ENCODE measurements at regions not wholly inside any gene's neighbourhood (a gene's known extent, or its start where the extent isn't known, plus 50 kb on each side); places are given as distances from the start of the nearest gene placed in this dataset.

DNA sequence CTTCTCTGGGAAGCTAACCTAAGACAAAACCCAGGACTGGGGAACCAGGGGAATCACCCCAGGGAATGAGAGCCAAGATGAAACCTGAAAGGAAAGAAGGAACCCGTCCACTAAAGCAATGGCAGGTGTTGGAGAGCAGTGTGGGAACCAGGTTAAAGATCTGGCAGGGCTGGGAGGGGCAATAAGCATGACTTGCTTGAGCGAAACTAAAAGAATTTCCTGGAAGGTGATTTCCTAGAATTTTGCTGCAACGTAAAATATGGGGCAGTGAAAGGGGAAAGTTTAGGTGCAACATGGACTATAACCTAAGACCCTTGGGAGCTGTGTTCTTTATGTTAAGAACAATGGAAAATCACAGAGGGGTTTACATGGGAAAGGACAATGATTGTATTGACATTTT lies 126.2 kb upstream of the SSTR4 start:
- ChIA-PET RAD21 (ENCODE audit: unreplicated experiment) (interaction anchor here (1.9 kb wide), 1 partner anchor 57 kb away, joined by 7 read pairs; no protein-coding TSS in a partner anchor), SMC1A (ENCODE audit: uncharacterized antibody, unreplicated experiment) (interaction anchor here (0.7 to 3.3 kb wide), 5 partner anchors 12 to 217 kb away, joined by 3 to 22 read pairs (median 3); no protein-coding TSS in a partner anchor)
- H3K27ac ChIP-seq (ENCODE audit: control insufficient read depth, insufficient read depth): no peak overlapping the region
- no peak for TF ChIP-seq MTA2 (IDR thresholded peaks at IDR 0.05; ENCODE audit: low read depth)
- TF ChIP-seq, protein P1, sequence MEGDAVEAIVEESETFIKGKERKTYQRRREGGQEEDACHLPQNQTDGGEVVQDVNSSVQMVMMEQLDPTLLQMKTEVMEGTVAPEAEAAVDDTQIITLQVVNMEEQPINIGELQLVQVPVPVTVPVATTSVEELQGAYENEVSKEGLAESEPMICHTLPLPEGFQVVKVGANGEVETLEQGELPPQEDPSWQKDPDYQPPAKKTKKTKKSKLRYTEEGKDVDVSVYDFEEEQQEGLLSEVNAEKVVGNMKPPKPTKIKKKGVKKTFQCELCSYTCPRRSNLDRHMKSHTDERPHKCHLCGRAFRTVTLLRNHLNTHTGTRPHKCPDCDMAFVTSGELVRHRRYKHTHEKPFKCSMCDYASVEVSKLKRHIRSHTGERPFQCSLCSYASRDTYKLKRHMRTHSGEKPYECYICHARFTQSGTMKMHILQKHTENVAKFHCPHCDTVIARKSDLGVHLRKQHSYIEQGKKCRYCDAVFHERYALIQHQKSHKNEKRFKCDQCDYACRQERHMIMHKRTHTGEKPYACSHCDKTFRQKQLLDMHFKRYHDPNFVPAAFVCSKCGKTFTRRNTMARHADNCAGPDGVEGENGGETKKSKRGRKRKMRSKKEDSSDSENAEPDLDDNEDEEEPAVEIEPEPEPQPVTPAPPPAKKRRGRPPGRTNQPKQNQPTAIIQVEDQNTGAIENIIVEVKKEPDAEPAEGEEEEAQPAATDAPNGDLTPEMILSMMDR (IDR thresholded peaks at IDR 0.05 in 2 of 3, conservative IDR thresholded peaks at IDR 0.05 in 1 of 3; ENCODE audit: control insufficient read depth in 2 of 3, extremely low read depth in 1 of 3, insufficient read depth in 1 of 3, low read depth in 3 of 3, low read length in 3 of 3): no peak
- TF ChIP-seq, protein P2, sequence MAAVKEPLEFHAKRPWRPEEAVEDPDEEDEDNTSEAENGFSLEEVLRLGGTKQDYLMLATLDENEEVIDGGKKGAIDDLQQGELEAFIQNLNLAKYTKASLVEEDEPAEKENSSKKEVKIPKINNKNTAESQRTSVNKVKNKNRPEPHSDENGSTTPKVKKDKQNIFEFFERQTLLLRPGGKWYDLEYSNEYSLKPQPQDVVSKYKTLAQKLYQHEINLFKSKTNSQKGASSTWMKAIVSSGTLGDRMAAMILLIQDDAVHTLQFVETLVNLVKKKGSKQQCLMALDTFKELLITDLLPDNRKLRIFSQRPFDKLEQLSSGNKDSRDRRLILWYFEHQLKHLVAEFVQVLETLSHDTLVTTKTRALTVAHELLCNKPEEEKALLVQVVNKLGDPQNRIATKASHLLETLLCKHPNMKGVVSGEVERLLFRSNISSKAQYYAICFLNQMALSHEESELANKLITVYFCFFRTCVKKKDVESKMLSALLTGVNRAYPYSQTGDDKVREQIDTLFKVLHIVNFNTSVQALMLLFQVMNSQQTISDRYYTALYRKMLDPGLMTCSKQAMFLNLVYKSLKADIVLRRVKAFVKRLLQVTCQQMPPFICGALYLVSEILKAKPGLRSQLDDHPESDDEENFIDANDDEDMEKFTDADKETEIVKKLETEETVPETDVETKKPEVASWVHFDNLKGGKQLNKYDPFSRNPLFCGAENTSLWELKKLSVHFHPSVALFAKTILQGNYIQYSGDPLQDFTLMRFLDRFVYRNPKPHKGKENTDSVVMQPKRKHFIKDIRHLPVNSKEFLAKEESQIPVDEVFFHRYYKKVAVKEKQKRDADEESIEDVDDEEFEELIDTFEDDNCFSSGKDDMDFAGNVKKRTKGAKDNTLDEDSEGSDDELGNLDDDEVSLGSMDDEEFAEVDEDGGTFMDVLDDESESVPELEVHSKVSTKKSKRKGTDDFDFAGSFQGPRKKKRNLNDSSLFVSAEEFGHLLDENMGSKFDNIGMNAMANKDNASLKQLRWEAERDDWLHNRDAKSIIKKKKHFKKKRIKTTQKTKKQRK (IDR thresholded peaks at IDR 0.05; ENCODE audit: low read depth, low read length): no peak
- TF ChIP-seq, protein P3, sequence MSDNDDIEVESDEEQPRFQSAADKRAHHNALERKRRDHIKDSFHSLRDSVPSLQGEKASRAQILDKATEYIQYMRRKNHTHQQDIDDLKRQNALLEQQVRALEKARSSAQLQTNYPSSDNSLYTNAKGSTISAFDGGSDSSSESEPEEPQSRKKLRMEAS (IDR thresholded peaks at IDR 0.05; ENCODE audit: low read depth, low read length): no peak
- no peak for TF ChIP-seq ZNF217 (IDR thresholded peaks at IDR 0.05)
- no peak for TF ChIP-seq BCL11A (IDR thresholded peaks at IDR 0.05; ENCODE audit: low read depth, low read length)
- TF ChIP-seq MEF2A (IDR thresholded peaks at IDR 0.05; ENCODE audit: insufficient read depth, low read depth, low read length): no peak
- TF ChIP-seq FOXM1 (IDR thresholded peaks at IDR 0.05; ENCODE audit: low read depth, low read length): no peak
- TF ChIP-seq FOS (IDR thresholded peaks at IDR 0.05; ENCODE audit: borderline replicate concordance, extremely low read depth, insufficient read length): no peak
- TF ChIP-seq SP1 (IDR thresholded peaks at IDR 0.05; ENCODE audit: low read depth, low read length): no peak
- TF ChIP-seq, protein P4, sequence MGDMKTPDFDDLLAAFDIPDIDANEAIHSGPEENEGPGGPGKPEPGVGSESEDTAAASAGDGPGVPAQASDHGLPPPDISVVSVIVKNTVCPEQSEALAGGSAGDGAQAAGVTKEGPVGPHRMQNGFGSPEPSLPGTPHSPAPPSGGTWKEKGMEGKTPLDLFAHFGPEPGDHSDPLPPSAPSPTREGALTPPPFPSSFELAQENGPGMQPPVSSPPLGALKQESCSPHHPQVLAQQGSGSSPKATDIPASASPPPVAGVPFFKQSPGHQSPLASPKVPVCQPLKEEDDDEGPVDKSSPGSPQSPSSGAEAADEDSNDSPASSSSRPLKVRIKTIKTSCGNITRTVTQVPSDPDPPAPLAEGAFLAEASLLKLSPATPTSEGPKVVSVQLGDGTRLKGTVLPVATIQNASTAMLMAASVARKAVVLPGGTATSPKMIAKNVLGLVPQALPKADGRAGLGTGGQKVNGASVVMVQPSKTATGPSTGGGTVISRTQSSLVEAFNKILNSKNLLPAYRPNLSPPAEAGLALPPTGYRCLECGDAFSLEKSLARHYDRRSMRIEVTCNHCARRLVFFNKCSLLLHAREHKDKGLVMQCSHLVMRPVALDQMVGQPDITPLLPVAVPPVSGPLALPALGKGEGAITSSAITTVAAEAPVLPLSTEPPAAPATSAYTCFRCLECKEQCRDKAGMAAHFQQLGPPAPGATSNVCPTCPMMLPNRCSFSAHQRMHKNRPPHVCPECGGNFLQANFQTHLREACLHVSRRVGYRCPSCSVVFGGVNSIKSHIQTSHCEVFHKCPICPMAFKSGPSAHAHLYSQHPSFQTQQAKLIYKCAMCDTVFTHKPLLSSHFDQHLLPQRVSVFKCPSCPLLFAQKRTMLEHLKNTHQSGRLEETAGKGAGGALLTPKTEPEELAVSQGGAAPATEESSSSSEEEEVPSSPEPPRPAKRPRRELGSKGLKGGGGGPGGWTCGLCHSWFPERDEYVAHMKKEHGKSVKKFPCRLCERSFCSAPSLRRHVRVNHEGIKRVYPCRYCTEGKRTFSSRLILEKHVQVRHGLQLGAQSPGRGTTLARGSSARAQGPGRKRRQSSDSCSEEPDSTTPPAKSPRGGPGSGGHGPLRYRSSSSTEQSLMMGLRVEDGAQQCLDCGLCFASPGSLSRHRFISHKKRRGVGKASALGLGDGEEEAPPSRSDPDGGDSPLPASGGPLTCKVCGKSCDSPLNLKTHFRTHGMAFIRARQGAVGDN (IDR thresholded peaks at IDR 0.05): no peak
- no peak for TF ChIP-seq SUZ12 (IDR thresholded peaks at IDR 0.05; ENCODE audit: unreplicated experiment)
- TF ChIP-seq, protein P5, sequence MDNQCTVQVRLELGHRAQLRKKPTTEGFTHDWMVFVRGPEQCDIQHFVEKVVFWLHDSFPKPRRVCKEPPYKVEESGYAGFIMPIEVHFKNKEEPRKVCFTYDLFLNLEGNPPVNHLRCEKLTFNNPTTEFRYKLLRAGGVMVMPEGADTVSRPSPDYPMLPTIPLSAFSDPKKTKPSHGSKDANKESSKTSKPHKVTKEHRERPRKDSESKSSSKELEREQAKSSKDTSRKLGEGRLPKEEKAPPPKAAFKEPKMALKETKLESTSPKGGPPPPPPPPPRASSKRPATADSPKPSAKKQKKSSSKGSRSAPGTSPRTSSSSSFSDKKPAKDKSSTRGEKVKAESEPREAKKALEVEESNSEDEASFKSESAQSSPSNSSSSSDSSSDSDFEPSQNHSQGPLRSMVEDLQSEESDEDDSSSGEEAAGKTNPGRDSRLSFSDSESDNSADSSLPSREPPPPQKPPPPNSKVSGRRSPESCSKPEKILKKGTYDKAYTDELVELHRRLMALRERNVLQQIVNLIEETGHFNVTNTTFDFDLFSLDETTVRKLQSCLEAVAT (IDR thresholded peaks at IDR 0.05): no peak
- TF ChIP-seq IKZF1 (conservative IDR thresholded peaks at IDR 0.05): no peak

More for the DNA sequence above, 126.2 kb upstream of the SSTR4 start:
- no peaks in the 10 kb centered on the region for H3K27me3 ChIP-seq (replicated peaks in 1 of 2; ENCODE audit: control insufficient read depth in 2 of 2, insufficient read depth in 2 of 2, low read length in 1 of 2)
- no peaks in the 10 kb centered on the region for H3K4me1 ChIP-seq (ENCODE audit: control insufficient read depth, insufficient read depth, low read length)
- in situ Hi-C loops (cut with MboI) (no loop called here), intact Hi-C loops (cut with micrococcal nuclease; ENCODE audit: unreplicated experiment) (no loop called here)
- FAIRE-seq: no peak
- no peak overlapping the region for H3K4me2 ChIP-seq (ENCODE audit: control insufficient read depth, insufficient read depth)
- ChIA-PET POLR2A (no interaction called here), CTCF (interaction anchor here (1.1 to 2.3 kb wide), 4 partner anchors 13 to 65 kb away, joined by 3 to 10 read pairs (median 4); no protein-coding TSS in a partner anchor)
- H3K36me3 ChIP-seq (ENCODE audit: control insufficient read depth in 2 of 2, insufficient read depth in 2 of 2, low read length in 1 of 2): no peaks in the 10 kb centered on the region
- WGBS (ENCODE audit: insufficient coverage, insufficient replicate concordance, low lambda C conversion rate, missing lambda C conversion rate): 0% methylated on average over 3 of the region's 3 CpGs
- no peak overlapping the region for H2AFZ ChIP-seq (ENCODE audit: control insufficient read depth, low read depth, low read length)
- H3K4me3 ChIP-seq: no peak overlapping the region
- no peaks in the 10 kb centered on the region for H3K9me3 ChIP-seq (replicated peaks; ENCODE audit: control insufficient read depth, insufficient read depth, low read length)
- no peaks in the 10 kb centered on the region for H3K79me2 ChIP-seq (ENCODE audit: control insufficient read depth, insufficient read depth, low read length)
- DNase-seq (ENCODE audit: low read depth, low spot score): no peak
- H4K20me1 ChIP-seq (ENCODE audit: control insufficient read depth, insufficient read depth): no peaks in the 10 kb centered on the region
- no peak for ATAC-seq
- H3K9ac ChIP-seq (ENCODE audit: control insufficient read depth, insufficient read depth, low read length): no peak overlapping the region
- BruUV-seq (replicated peaks): no TSS peak

All from GM12878 (cell line).